ENCODE measurements at regions not wholly inside any gene's neighbourhood (a gene's known extent, or its start where the extent isn't known, plus 50 kb on each side); places are given as distances from the start of the nearest gene placed in this dataset.

GRCh38 chr3:106338582-106339214 is 469.9 kb upstream of the CBLB start:
- no peaks in the 10 kb centered on the region for H3K36me3 ChIP-seq (ENCODE audit: control insufficient read depth in 2 of 2, insufficient read depth in 2 of 2, low read length in 2 of 2)
- no peak overlapping the region for H3K9ac ChIP-seq (ENCODE audit: low read depth in 1 of 2, low read length in 2 of 2)
- no peaks in the 10 kb centered on the region for H3K27me3 ChIP-seq (ENCODE audit: control insufficient read depth in 2 of 2, insufficient read depth in 2 of 2, low read length in 2 of 2)
- no peak overlapping the region for H3K4me3 ChIP-seq (ENCODE audit: low read length in 2 of 2)
- no peaks in the 10 kb centered on the region for H3K4me1 ChIP-seq (ENCODE audit: control insufficient read depth in 2 of 2, insufficient read depth in 2 of 2, low read length in 2 of 2)
- H3K27ac ChIP-seq (ENCODE audit: low read depth in 2 of 2, low read length in 2 of 2), result no peak overlapping the region
- no peaks in the 10 kb centered on the region for H3K9me3 ChIP-seq (ENCODE audit: control insufficient read depth in 2 of 2, low read length in 2 of 2)

- no peak overlapping the region for H3K9ac ChIP-seq (ENCODE audit: low read depth in 1 of 2, low read length in 2 of 2)
- no peak overlapping the region for H3K4me3 ChIP-seq (ENCODE audit: low read length in 2 of 2)
- no peaks in the 10 kb centered on the region for H3K9me3 ChIP-seq (ENCODE audit: control insufficient read depth in 2 of 2, low read length in 2 of 2)
- H3K27ac ChIP-seq (ENCODE audit: low read depth in 2 of 2, low read length in 2 of 2), result no peak overlapping the region
- H3K4me1 ChIP-seq (ENCODE audit: control insufficient read depth in 2 of 2, insufficient read depth in 2 of 2, low read length in 2 of 2), result no peaks in the 10 kb centered on the region
- no peaks in the 10 kb centered on the region for H3K36me3 ChIP-seq (ENCODE audit: control insufficient read depth in 2 of 2, insufficient read depth in 2 of 2, low read length in 2 of 2)
- H3K27me3 ChIP-seq (ENCODE audit: control insufficient read depth in 2 of 2, insufficient read depth in 2 of 2, low read length in 2 of 2), result no peaks in the 10 kb centered on the region
These were observed 470.7 kb upstream of the CBLB start for GRCh38 chr3:106339551-106339950.

- H3K9me3 ChIP-seq (ENCODE audit: control insufficient read depth in 2 of 2, low read length in 2 of 2), result no peaks in the 10 kb centered on the region
- no peak overlapping the region for H3K27ac ChIP-seq (ENCODE audit: low read depth in 2 of 2, low read length in 2 of 2)
- no peaks in the 10 kb centered on the region for H3K36me3 ChIP-seq (ENCODE audit: control insufficient read depth in 2 of 2, insufficient read depth in 2 of 2, low read length in 2 of 2)
- no peaks in the 10 kb centered on the region for H3K27me3 ChIP-seq (ENCODE audit: control insufficient read depth in 2 of 2, insufficient read depth in 2 of 2, low read length in 2 of 2)
- H3K9ac ChIP-seq (ENCODE audit: low read depth in 1 of 2, low read length in 2 of 2), result no peak overlapping the region
- no peaks in the 10 kb centered on the region for H3K4me1 ChIP-seq (ENCODE audit: control insufficient read depth in 2 of 2, insufficient read depth in 2 of 2, low read length in 2 of 2)
- no peak overlapping the region for H3K4me3 ChIP-seq (ENCODE audit: low read length in 2 of 2)
These were observed 472.3 kb upstream of the CBLB start for GRCh38 chr3:106341087-106341486.

GRCh38 chr3:106341586-106342162 is 472.9 kb upstream of the CBLB start:
- Histone ChIP-seq H3K27ac (ENCODE audit: low read depth in 2 of 2, low read length in 2 of 2) (no peak overlapping the region), H3K36me3 (ENCODE audit: control insufficient read depth in 2 of 2, insufficient read depth in 2 of 2, low read length in 2 of 2) (no peaks in the 10 kb centered on the region), H3K9ac (ENCODE audit: low read depth in 1 of 2, low read length in 2 of 2) (no peak overlapping the region), H3K27me3 (ENCODE audit: control insufficient read depth in 2 of 2, insufficient read depth in 2 of 2, low read length in 2 of 2) (no peaks in the 10 kb centered on the region), H3K9me3 (ENCODE audit: control insufficient read depth in 2 of 2, low read length in 2 of 2) (no peaks in the 10 kb centered on the region), H3K4me3 (ENCODE audit: low read length in 2 of 2) (no peak overlapping the region), H3K4me1 (ENCODE audit: control insufficient read depth in 2 of 2, insufficient read depth in 2 of 2, low read length in 2 of 2) (no peaks in the 10 kb centered on the region)

GRCh38 chr3:106342386-106342785 is 473.6 kb upstream of the CBLB start:
- Histone ChIP-seq H3K9me3 (ENCODE audit: control insufficient read depth in 2 of 2, low read length in 2 of 2) (no peaks in the 10 kb centered on the region), H3K27me3 (ENCODE audit: control insufficient read depth in 2 of 2, insufficient read depth in 2 of 2, low read length in 2 of 2) (no peaks in the 10 kb centered on the region), H3K27ac (ENCODE audit: low read depth in 2 of 2, low read length in 2 of 2) (no peak overlapping the region), H3K4me3 (ENCODE audit: low read length in 2 of 2) (no peak overlapping the region), H3K36me3 (ENCODE audit: control insufficient read depth in 2 of 2, insufficient read depth in 2 of 2, low read length in 2 of 2) (no peaks in the 10 kb centered on the region), H3K4me1 (ENCODE audit: control insufficient read depth in 2 of 2, insufficient read depth in 2 of 2, low read length in 2 of 2) (no peaks in the 10 kb centered on the region), H3K9ac (ENCODE audit: low read depth in 1 of 2, low read length in 2 of 2) (no peak overlapping the region)

GRCh38 chr3:106343811-106344210 is 475.0 kb upstream of the CBLB start:
- Histone ChIP-seq H3K4me3 (ENCODE audit: low read length in 2 of 2) (no peak overlapping the region), H3K4me1 (ENCODE audit: control insufficient read depth in 2 of 2, insufficient read depth in 2 of 2, low read length in 2 of 2) (no peaks in the 10 kb centered on the region), H3K27ac (ENCODE audit: low read depth in 2 of 2, low read length in 2 of 2) (no peak overlapping the region), H3K27me3 (ENCODE audit: control insufficient read depth in 2 of 2, insufficient read depth in 2 of 2, low read length in 2 of 2) (no peaks in the 10 kb centered on the region), H3K9ac (ENCODE audit: low read depth in 1 of 2, low read length in 2 of 2) (no peak overlapping the region), H3K36me3 (ENCODE audit: control insufficient read depth in 2 of 2, insufficient read depth in 2 of 2, low read length in 2 of 2) (no peaks in the 10 kb centered on the region), H3K9me3 (ENCODE audit: control insufficient read depth in 2 of 2, low read length in 2 of 2) (no peaks in the 10 kb centered on the region)

- Histone ChIP-seq H3K4me3 (ENCODE audit: low read length in 2 of 2) (no peak overlapping the region), H3K9me3 (ENCODE audit: control insufficient read depth in 2 of 2, low read length in 2 of 2) (no peaks in the 10 kb centered on the region), H3K36me3 (ENCODE audit: control insufficient read depth in 2 of 2, insufficient read depth in 2 of 2, low read length in 2 of 2) (no peaks in the 10 kb centered on the region), H3K27ac (ENCODE audit: low read depth in 2 of 2, low read length in 2 of 2) (no peak overlapping the region), H3K27me3 (ENCODE audit: control insufficient read depth in 2 of 2, insufficient read depth in 2 of 2, low read length in 2 of 2) (no peaks in the 10 kb centered on the region), H3K9ac (ENCODE audit: low read depth in 1 of 2, low read length in 2 of 2) (no peak overlapping the region), H3K4me1 (ENCODE audit: control insufficient read depth in 2 of 2, insufficient read depth in 2 of 2, low read length in 2 of 2) (no peaks in the 10 kb centered on the region)
These were observed 476.7 kb upstream of the CBLB start for GRCh38 chr3:106345353-106346027.

- no peaks in the 10 kb centered on the region for H3K4me1 ChIP-seq (ENCODE audit: control insufficient read depth in 2 of 2, insufficient read depth in 2 of 2, low read length in 2 of 2)
- no peak overlapping the region for H3K27ac ChIP-seq (ENCODE audit: low read depth in 2 of 2, low read length in 2 of 2)
- no peak overlapping the region for H3K4me3 ChIP-seq (ENCODE audit: low read length in 2 of 2)
- H3K9me3 ChIP-seq (ENCODE audit: control insufficient read depth in 2 of 2, low read length in 2 of 2), result no peaks in the 10 kb centered on the region
- no peaks in the 10 kb centered on the region for H3K27me3 ChIP-seq (ENCODE audit: control insufficient read depth in 2 of 2, insufficient read depth in 2 of 2, low read length in 2 of 2)
- no peaks in the 10 kb centered on the region for H3K36me3 ChIP-seq (ENCODE audit: control insufficient read depth in 2 of 2, insufficient read depth in 2 of 2, low read length in 2 of 2)
- H3K9ac ChIP-seq (ENCODE audit: low read depth in 1 of 2, low read length in 2 of 2), result no peak overlapping the region
These were observed 478.5 kb upstream of the CBLB start for GRCh38 chr3:106347350-106347749.

GRCh38 chr3:106348139-106348690 is 479.4 kb upstream of the CBLB start:
- H3K36me3 ChIP-seq (ENCODE audit: control insufficient read depth in 2 of 2, insufficient read depth in 2 of 2, low read length in 2 of 2), result no peaks in the 10 kb centered on the region
- H3K27ac ChIP-seq (ENCODE audit: low read depth in 2 of 2, low read length in 2 of 2), result no peak overlapping the region
- no peak overlapping the region for H3K4me3 ChIP-seq (ENCODE audit: low read length in 2 of 2)
- no peaks in the 10 kb centered on the region for H3K9me3 ChIP-seq (ENCODE audit: control insufficient read depth in 2 of 2, low read length in 2 of 2)
- H3K27me3 ChIP-seq (ENCODE audit: control insufficient read depth in 2 of 2, insufficient read depth in 2 of 2, low read length in 2 of 2), result no peaks in the 10 kb centered on the region
- H3K4me1 ChIP-seq (ENCODE audit: control insufficient read depth in 2 of 2, insufficient read depth in 2 of 2, low read length in 2 of 2), result no peaks in the 10 kb centered on the region
- H3K9ac ChIP-seq (ENCODE audit: low read depth in 1 of 2, low read length in 2 of 2), result no peak overlapping the region

- Histone ChIP-seq H3K36me3 (ENCODE audit: control insufficient read depth in 2 of 2, insufficient read depth in 2 of 2, low read length in 2 of 2) (no peaks in the 10 kb centered on the region), H3K4me3 (ENCODE audit: low read length in 2 of 2) (no peak overlapping the region), H3K9ac (ENCODE audit: low read depth in 1 of 2, low read length in 2 of 2) (no peak overlapping the region), H3K27ac (ENCODE audit: low read depth in 2 of 2, low read length in 2 of 2) (no peak overlapping the region), H3K9me3 (ENCODE audit: control insufficient read depth in 2 of 2, low read length in 2 of 2) (no peaks in the 10 kb centered on the region), H3K4me1 (ENCODE audit: control insufficient read depth in 2 of 2, insufficient read depth in 2 of 2, low read length in 2 of 2) (no peaks in the 10 kb centered on the region), H3K27me3 (ENCODE audit: control insufficient read depth in 2 of 2, insufficient read depth in 2 of 2, low read length in 2 of 2) (no peaks in the 10 kb centered on the region)
These were observed 480.5 kb upstream of the CBLB start for GRCh38 chr3:106349191-106349881.
